HUES48 (cell line): ENCODE measurements at regions not wholly inside any gene's neighbourhood (a gene's known extent, or its start where the extent isn't known, plus 50 kb on each side); places are given as distances from the start of the nearest gene placed in this dataset.
"Not testable (repeated sequence)": the region's sequence is repeated elsewhere in the genome, so short reads cannot be mapped to it uniquely, and the experiment has no call there.

Source experiments
- H3K27ac ChIP-seq: one replicate; pipeline ENCODE4 v1.7.0; 2013; ENCODE audit warnings: low read depth, low read length, inconsistent platforms
- H3K27me3 ChIP-seq: 2 replicates; pipeline ENCODE4 v1.6.1; 2013; ENCODE audit warnings: mild to moderate bottlenecking, low read length; ENCODE audit not compliant: control insufficient read depth, insufficient read depth
- H3K36me3 ChIP-seq: 2 replicates; pipeline ENCODE4 v1.6.1; 2013; ENCODE audit warnings: low read length; ENCODE audit not compliant: control insufficient read depth, insufficient read depth
- H3K4me1 ChIP-seq: 2 replicates; pipeline ENCODE4 v1.6.1; 2013; ENCODE audit warnings: mild to moderate bottlenecking, low read length; ENCODE audit not compliant: control insufficient read depth, insufficient read depth
- H3K4me3 ChIP-seq: 2 replicates; pipeline ENCODE4 v1.5.1; 2013; ENCODE audit warnings: mild to moderate bottlenecking, low read depth, low read length
- H3K9ac ChIP-seq: 2 replicates; pipeline ENCODE4 v1.6.1; 2013; ENCODE audit warnings: mild to moderate bottlenecking, low read depth, low read length, moderate library complexity
- H3K9me3 ChIP-seq: 2 replicates; pipeline ENCODE4 v1.6.1; 2013; ENCODE audit warnings: low read length; ENCODE audit not compliant: control insufficient read depth, insufficient read depth

GRCh38 chr6:134394905-134395304, 77.0 kb upstream of the SGK1 start:
- Histone ChIP-seq H3K9ac (no peak overlapping the region), H3K27me3 (no peaks in the 10 kb centered on the region), H3K27ac (no peak overlapping the region), H3K9me3 (no peaks in the 10 kb centered on the region), H3K36me3 (no peaks in the 10 kb centered on the region), H3K4me3 (no peak overlapping the region), H3K4me1 (peaks cover 20% of the 10 kb centered on the region)

DNA sequence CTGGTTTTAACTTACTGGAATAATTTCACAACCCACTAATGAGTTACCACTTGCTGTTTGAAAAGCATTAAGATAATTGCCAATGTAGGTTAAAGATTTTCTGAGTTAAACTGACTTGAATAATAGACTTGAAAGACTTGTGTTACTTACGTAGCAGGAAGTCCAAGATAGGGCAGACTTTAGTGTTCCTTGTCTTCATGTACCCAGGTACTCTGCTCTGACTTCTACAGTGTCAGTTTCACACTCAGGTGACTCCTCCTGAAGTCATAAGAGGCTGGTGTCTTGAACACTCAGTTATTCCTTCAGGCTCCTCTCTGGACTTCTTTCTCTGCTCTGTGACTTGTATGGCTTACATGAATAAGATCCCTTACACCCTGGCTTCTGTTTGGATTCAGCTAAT, 76.3 kb upstream of the SGK1 start:
- H3K4me3 ChIP-seq: no peak overlapping the region
- H3K27me3 ChIP-seq: no peaks in the 10 kb centered on the region
- no peak overlapping the region for H3K9ac ChIP-seq
- no peaks in the 10 kb centered on the region for H3K36me3 ChIP-seq
- H3K9me3 ChIP-seq: no peaks in the 10 kb centered on the region
- H3K4me1 ChIP-seq: peaks cover 20% of the 10 kb centered on the region
- no peak overlapping the region for H3K27ac ChIP-seq

- no peak overlapping the region for H3K4me3 ChIP-seq
- H3K4me1 ChIP-seq: peaks cover 20% of the 10 kb centered on the region
- H3K27me3 ChIP-seq: no peaks in the 10 kb centered on the region
- no peak overlapping the region for H3K9ac ChIP-seq
- no peaks in the 10 kb centered on the region for H3K36me3 ChIP-seq
- peak overlapping the region; percentile 55 for H3K27ac ChIP-seq
- no peaks in the 10 kb centered on the region for H3K9me3 ChIP-seq
Measured at GRCh38 chr6:134391205-134391604, 73.3 kb upstream of the SGK1 start.

GRCh38 chr6:134389658-134390057, 71.7 kb upstream of the SGK1 start:
- H3K9ac ChIP-seq: no peak overlapping the region
- no peak overlapping the region for H3K27ac ChIP-seq

DNA sequence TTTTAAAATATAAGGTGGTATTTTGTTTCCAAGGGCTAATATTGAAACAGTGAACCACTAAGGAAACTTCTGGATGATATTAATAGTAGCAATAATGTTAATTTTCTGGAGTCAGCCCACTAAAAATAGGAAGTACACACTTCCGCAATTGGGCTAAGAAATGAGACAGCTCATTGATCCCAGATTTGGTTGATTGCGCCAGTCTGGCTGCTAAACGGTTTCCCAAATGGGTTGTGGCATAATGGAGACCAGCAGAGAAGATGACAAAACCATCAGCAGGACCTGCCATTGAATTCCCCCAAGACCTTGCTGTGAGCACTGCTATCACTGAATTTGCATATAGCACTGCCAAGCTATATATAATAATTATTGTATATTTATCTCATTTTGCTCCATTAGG, 71.2 kb upstream of the SGK1 start:
- Histone ChIP-seq H3K9ac (no peak overlapping the region), H3K4me3 (no peak overlapping the region), H3K36me3 (no peaks in the 10 kb centered on the region), H3K27me3 (no peaks in the 10 kb centered on the region), H3K27ac (no peak overlapping the region), H3K4me1 (peaks cover 20% of the 10 kb centered on the region), H3K9me3 (no peaks in the 10 kb centered on the region)

More at GRCh38 chr6:134389658-134390057, 71.7 kb upstream of the SGK1 start:
- Histone ChIP-seq H3K36me3 (no peaks in the 10 kb centered on the region), H3K9me3 (no peaks in the 10 kb centered on the region), H3K4me1 (peaks cover 20% of the 10 kb centered on the region), H3K4me3 (no peak overlapping the region), H3K27me3 (no peaks in the 10 kb centered on the region)

GRCh38 chr6:134386482-134386881, 68.6 kb upstream of the SGK1 start:
- H3K9ac ChIP-seq, H3K4me3 ChIP-seq, H3K9me3 ChIP-seq: not testable (repeated sequence)

DNA sequence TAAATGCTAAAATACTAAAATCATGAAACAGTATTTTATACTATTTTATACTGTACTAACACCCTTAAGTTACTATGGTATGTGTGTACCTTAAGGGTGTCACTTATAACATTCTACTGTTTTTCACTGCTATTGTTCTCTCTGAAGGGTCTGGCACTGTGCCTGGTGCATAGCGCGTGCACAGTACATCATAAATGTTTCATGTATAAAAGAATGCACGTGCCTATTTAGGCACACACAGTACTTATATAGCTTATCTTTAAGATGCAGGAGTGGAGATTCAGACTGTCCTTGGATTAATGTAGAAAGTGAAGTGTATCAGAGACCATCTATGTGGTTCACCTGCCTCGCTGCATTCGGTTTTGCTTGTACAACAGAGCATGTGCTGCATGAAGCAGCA, 64.0 kb upstream of the SGK1 start:
- Histone ChIP-seq H3K9ac (no peak overlapping the region), H3K9me3 (no peaks in the 10 kb centered on the region; the same call in 1 of the 2 replicates), H3K27ac (no peak overlapping the region), H3K36me3 (no peaks in the 10 kb centered on the region), H3K27me3 (no peaks in the 10 kb centered on the region), H3K4me1 (peaks cover 10% of the 10 kb centered on the region), H3K4me3 (no peak overlapping the region)

More at GRCh38 chr6:134386482-134386881, 68.6 kb upstream of the SGK1 start:
- H3K27me3 ChIP-seq, H3K4me1 ChIP-seq, H3K27ac ChIP-seq, H3K36me3 ChIP-seq: not testable (repeated sequence)

GRCh38 chr6:134379599-134379998, 61.7 kb upstream of the SGK1 start:
- H3K27ac ChIP-seq: no peak overlapping the region
- no peak overlapping the region for H3K9ac ChIP-seq

GRCh38 chr6:134379076-134379475, 61.2 kb upstream of the SGK1 start:
- Histone ChIP-seq H3K4me1 (peaks cover 10% of the 10 kb centered on the region), H3K27ac (no peak overlapping the region), H3K9ac (no peak overlapping the region), H3K9me3 (no peaks in the 10 kb centered on the region; the same call in 1 of the 2 replicates), H3K36me3 (no peaks in the 10 kb centered on the region), H3K4me3 (no peak overlapping the region), H3K27me3 (no peaks in the 10 kb centered on the region)

More at GRCh38 chr6:134379599-134379998, 61.7 kb upstream of the SGK1 start:
- Histone ChIP-seq H3K36me3 (no peaks in the 10 kb centered on the region), H3K4me3 (no peak overlapping the region), H3K27me3 (no peaks in the 10 kb centered on the region), H3K4me1 (peaks cover 10% of the 10 kb centered on the region), H3K9me3 (no peaks in the 10 kb centered on the region; the same call in 1 of the 2 replicates)

DNA sequence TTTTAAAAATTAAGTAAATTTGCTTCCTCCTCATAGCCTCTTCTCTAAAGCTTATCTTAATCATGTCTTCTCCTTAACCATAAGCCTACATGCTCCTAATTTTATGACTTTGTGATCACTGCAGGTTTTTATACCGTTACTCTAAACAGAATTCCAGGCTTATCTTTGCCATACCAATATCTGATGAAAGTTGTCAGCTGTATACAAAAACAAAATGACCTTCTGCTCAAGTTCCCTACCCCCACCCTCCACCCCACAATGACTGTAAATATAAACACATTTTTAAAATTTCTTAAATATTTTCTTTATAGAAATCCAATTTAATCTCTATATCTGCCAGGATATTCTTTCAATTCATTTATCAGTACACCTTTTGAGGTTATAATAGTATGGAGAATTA, 60.5 kb upstream of the SGK1 start:
- Histone ChIP-seq H3K9me3 (no peaks in the 10 kb centered on the region; the same call in 1 of the 2 replicates), H3K4me1 (peaks cover 10% of the 10 kb centered on the region), H3K9ac (no peak overlapping the region), H3K4me3 (no peak overlapping the region), H3K27ac (no peak overlapping the region), H3K36me3 (no peaks in the 10 kb centered on the region), H3K27me3 (no peaks in the 10 kb centered on the region)

DNA sequence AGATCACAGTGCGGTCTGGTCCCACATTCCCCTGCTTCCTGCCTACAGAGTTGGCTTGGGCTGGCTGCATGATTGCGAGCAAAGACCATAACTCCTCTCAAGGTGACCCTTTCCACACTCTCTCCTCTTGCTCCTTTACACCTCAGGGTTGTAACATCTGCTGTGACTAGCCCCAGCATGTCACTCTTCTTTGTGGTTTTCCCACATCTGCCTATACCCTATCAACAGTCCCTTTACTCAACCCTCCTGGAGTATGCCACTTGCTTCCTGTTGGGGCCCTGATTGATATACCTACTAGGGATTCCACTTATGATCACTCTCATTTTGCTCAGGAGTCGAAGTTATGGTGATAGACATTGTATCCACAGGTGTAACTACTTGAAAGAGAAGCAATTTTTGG, 58.9 kb upstream of the SGK1 start:
- H3K27me3 ChIP-seq: no peaks in the 10 kb centered on the region
- H3K4me3 ChIP-seq: no peak overlapping the region
- H3K9ac ChIP-seq: no peak overlapping the region
- H3K9me3 ChIP-seq: no peaks in the 10 kb centered on the region; the same call in 1 of the 2 replicates
- H3K36me3 ChIP-seq: no peaks in the 10 kb centered on the region
- H3K27ac ChIP-seq: no peak overlapping the region
- peaks cover 10% of the 10 kb centered on the region for H3K4me1 ChIP-seq

- no peak overlapping the region for H3K4me3 ChIP-seq
- no peaks in the 10 kb centered on the region; the same call in 1 of the 2 replicates for H3K9me3 ChIP-seq
- no peaks in the 10 kb centered on the region for H3K27me3 ChIP-seq
- no peak overlapping the region for H3K9ac ChIP-seq
- H3K4me1 ChIP-seq: peaks cover 10% of the 10 kb centered on the region
- no peak overlapping the region for H3K27ac ChIP-seq
- no peaks in the 10 kb centered on the region for H3K36me3 ChIP-seq
Measured at GRCh38 chr6:134375220-134375580, 57.3 kb upstream of the SGK1 start.
